ENCODE measurements at regions not wholly inside any gene's neighbourhood (a gene's known extent, or its start where the extent isn't known, plus 50 kb on each side); places are given as distances from the start of the nearest gene placed in this dataset.

- Histone ChIP-seq H3K36me3 (no peaks in the 10 kb centered on the region), H3K27ac (no peak overlapping the region), H3K9me3 (no peaks in the 10 kb centered on the region), H3K4me1 (no peaks in the 10 kb centered on the region), H3K27me3 (no peaks in the 10 kb centered on the region), H3K4me3 (replicated peaks in 1 of 3) (no peak overlapping the region)
- DNase-seq, result no peak
- intact Hi-C loops (cut with DNase I), result no loop called here
- no peak for TF ChIP-seq POLR2A (IDR thresholded peaks at IDR 0.05)
- TF ChIP-seq CTCF (IDR thresholded peaks at IDR 0.05), result no peak
- WGBS, 2 donors, result 91 to 94% methylated on average over 5 of the region's 5 CpGs
Measured at GRCh38 chr1:30138891-30139290, 584.5 kb downstream of the MATN1 start.

- no peak for TF ChIP-seq POLR2A (IDR thresholded peaks at IDR 0.05)
- no peak for TF ChIP-seq CTCF (IDR thresholded peaks at IDR 0.05)
- no peak for DNase-seq
Measured at GRCh38 chr1:30137001-30137400, 586.4 kb downstream of the MATN1 start.

DNA sequence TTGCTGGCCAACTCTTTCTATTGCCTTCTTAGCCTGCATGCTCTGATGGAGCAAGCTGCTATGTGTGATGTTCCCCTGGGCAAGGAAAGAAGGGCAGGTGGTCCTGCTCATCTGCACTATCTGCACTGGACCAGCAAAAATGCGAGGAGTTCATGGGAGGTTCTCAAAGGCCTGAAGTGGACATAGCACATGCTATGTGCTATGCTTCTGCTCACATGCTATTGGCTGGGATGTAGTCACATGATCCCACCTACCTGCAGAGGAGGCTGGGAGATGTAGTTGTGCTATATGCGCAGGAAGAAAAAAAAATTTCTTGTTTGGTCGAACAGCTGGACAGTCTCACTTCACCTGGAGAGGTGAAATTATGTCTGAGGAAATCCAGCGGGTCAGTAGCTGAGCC, 587.7 kb downstream of the MATN1 start:
- DNase-seq, result no peak
- TF ChIP-seq CTCF (IDR thresholded peaks at IDR 0.05) (no peak), POLR2A (IDR thresholded peaks at IDR 0.05) (no peak)
- Histone ChIP-seq H3K36me3 (no peaks in the 10 kb centered on the region), H3K4me3 (replicated peaks in 1 of 3) (no peak overlapping the region), H3K4me1 (no peaks in the 10 kb centered on the region), H3K27ac (no peak overlapping the region), H3K27me3 (no peaks in the 10 kb centered on the region), H3K9me3 (no peaks in the 10 kb centered on the region)
- intact Hi-C loops (cut with DNase I), result no loop called here
- WGBS, 2 donors, result 88 to 91% methylated on average over 4 of the region's 4 CpGs

More at GRCh38 chr1:30137001-30137400, 586.4 kb downstream of the MATN1 start:
- Histone ChIP-seq H3K27me3 (no peaks in the 10 kb centered on the region), H3K4me3 (replicated peaks in 1 of 3) (no peak overlapping the region), H3K27ac (no peak overlapping the region), H3K9me3 (no peaks in the 10 kb centered on the region), H3K36me3 (no peaks in the 10 kb centered on the region), H3K4me1 (no peaks in the 10 kb centered on the region)
- intact Hi-C loops (cut with DNase I), result no loop called here
- WGBS, 2 donors, result 74 to 91% methylated on average over 3 of the region's 3 CpGs

- Histone ChIP-seq H3K4me3 (replicated peaks in 1 of 3) (no peak overlapping the region), H3K27me3 (no peaks in the 10 kb centered on the region), H3K36me3 (no peaks in the 10 kb centered on the region), H3K4me1 (no peaks in the 10 kb centered on the region), H3K9me3 (no peaks in the 10 kb centered on the region), H3K27ac (no peak overlapping the region)
- DNase-seq, result no peak
- TF ChIP-seq CTCF (IDR thresholded peaks at IDR 0.05) (no peak), POLR2A (IDR thresholded peaks at IDR 0.05) (no peak)
- WGBS, 2 donors, result 75 to 77% methylated on average over 17 to 18 of the region's 18 CpGs
- intact Hi-C loops (cut with DNase I), result no loop called here
Measured at GRCh38 chr1:30134466-30135217, 588.7 kb downstream of the MATN1 start.

- no peak overlapping the region for H3K4me3 ChIP-seq (replicated peaks in 1 of 3)
- no peaks in the 10 kb centered on the region for H3K9me3 ChIP-seq
- WGBS, 2 donors, result 64 to 70% methylated on average over 6 of the region's 6 CpGs
- TF ChIP-seq POLR2A (IDR thresholded peaks at IDR 0.05) (no peak), CTCF (IDR thresholded peaks at IDR 0.05) (no peak)
- DNase-seq, result no peak
- no peaks in the 10 kb centered on the region for H3K36me3 ChIP-seq
- intact Hi-C loops (cut with DNase I), result no loop called here
- no peaks in the 10 kb centered on the region for H3K27me3 ChIP-seq
- H3K27ac ChIP-seq, result no peak overlapping the region
- H3K4me1 ChIP-seq, result no peaks in the 10 kb centered on the region
Measured at GRCh38 chr1:30133414-30134055, 589.9 kb downstream of the MATN1 start.

All from thyroid gland (tissue), 4 donors.